Thyroid gland (tissue), 4 donors: ENCODE measurements at regions not wholly inside any gene's neighbourhood (a gene's known extent, or its start where the extent isn't known, plus 50 kb on each side); places are given as distances from the start of the nearest gene placed in this dataset.
"Not testable (repeated sequence)": the region's sequence is repeated elsewhere in the genome, so short reads cannot be mapped to it uniquely, and the experiment has no call there.

ENCODE experiments used
- DNase-seq, 2 donors: peaks; one replicate each; pipeline ENCODE4 v3.0.0-alpha.2; 2019
- H3K27ac ChIP-seq, 3 donors: fragments of 200-600 bp; sonication (generic); 1 replicate in 2 of 3; 2 replicates in 1 of 3; pipeline ENCODE4 v1.5.1; 2016 to 2019; ENCODE audit warnings: mild to moderate bottlenecking in 1 of 3, moderate library complexity in 1 of 3
- H3K27me3 ChIP-seq: fragments of 200-600 bp; sonication (generic); one replicate; pipeline ENCODE4 v1.5.1; 2019
- H3K36me3 ChIP-seq, 2 donors: fragments of 200-600 bp; sonication (generic); one replicate each; pipeline ENCODE4 v1.5.1; 2016 to 2019
- H3K4me1 ChIP-seq, 2 donors: fragments of 200-600 bp; sonication (generic); one replicate each; pipeline ENCODE4 v1.5.1; 2017 to 2019
- H3K4me3 ChIP-seq, 3 donors: fragments of 200-600 bp; sonication (generic); replicated peaks in 1 of 3; 1 replicate in 2 of 3; 2 replicates in 1 of 3; pipeline ENCODE4 v1.5.1; 2016; ENCODE audit warnings: mild to moderate bottlenecking in 1 of 3
- H3K9me3 ChIP-seq: fragments of 200-600 bp; sonication (generic); one replicate; pipeline ENCODE4 v1.5.1; 2017
- WGBS, 2 donors: methylation state at CpG; one replicate each; pipeline ENCODE4 v1.1.5; 2017; 5-methylcytosine and 5-hydroxymethylcytosine counted together
- intact Hi-C: fragments of 100-400 bp; cut with DNase I; formaldehyde crosslinking; loops from one replicate; pipeline ENCODE4 v1.15.1; 2023

DNA sequence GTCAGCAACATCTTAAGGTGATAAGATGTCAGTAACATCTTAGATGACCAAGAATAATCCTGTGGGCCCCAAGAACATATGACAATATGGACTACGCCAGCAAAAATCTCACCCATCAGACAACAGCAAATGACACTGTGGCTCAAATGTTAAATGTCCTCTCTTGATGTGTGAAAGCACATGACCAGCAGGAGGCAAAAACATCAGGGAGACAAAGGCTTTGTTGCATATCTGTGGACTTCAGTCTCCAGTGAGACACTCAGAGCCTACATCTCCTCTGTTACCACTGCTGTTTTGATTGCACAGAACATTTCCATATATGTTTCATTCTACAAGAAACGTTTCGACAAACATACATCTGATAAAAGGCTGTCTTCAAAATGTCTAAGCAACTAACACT is 103.5 kb downstream of the POTEG start:
- intact Hi-C loops, H3K9me3 ChIP-seq, DNase-seq, H3K27ac ChIP-seq, H3K36me3 ChIP-seq, H3K27me3 ChIP-seq, H3K4me3 ChIP-seq, H3K4me1 ChIP-seq: not testable (repeated sequence)
- WGBS, 2 donors: no CpG with 5 or more reads among the region's 3 CpGs

DNA sequence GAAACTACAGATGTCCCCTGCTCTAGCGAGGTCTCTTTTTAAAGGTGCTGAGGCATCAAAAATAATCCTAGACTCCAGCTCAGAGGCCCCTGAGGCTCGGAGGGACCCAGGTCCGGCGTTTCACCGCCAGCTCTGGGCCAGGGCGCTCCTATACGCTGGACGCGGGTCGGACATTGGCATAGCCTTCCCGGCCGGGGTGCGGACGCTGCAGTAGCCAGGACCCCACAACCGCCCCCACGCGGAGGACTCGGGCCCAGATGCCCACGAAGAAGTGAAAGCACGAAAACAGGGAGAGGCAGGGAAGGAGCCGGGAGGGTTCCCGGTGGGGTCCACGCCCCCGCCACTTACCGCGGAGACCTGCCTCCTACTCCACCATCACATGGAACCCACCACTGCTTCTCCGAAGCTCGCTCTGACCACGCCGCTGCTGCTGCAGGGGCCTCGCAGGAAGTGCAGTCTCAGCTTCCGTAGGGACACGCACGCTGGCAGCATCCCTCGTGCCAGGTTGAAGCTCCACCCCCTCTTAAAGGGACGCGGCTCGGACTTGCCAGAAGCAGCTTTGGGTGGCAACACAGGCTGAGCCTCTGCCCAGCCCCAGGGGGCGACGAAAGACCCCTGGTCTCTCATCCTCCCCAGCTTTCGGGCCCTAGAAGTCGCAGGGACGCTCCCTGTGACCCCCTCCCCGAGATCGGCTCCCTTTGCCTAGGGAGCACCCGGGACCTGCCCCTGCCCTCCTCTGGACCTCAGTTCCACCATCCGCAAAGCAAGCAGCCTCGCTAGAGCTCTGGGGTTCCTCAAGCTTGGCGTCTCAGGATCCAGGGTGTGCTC is 96.7 kb downstream of the POTEG start:
- DNase-seq, H3K36me3 ChIP-seq, H3K27ac ChIP-seq, intact Hi-C loops, H3K4me3 ChIP-seq, H3K4me1 ChIP-seq, H3K9me3 ChIP-seq, H3K27me3 ChIP-seq: not testable (repeated sequence)
- no CpG with 5 or more reads among the region's 49 CpGs for WGBS, 2 donors

DNA sequence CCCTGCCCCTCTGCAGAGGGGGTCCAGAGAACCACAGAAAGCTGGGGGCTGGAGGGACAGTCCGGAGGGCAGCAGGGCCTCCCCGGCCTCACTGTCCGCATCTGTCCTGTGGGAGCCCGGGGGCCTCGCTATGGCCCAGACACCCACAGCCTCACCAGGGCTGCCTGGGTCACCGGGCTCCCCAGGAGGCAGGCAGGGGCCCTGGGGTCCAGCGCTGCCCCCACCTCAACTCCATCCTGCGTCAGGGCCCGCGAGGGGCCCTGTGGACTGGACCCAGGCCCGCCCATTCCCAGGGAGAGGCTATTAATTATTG is 96.1 kb downstream of the POTEG start:
- not testable (repeated sequence) for H3K36me3 ChIP-seq

DNA sequence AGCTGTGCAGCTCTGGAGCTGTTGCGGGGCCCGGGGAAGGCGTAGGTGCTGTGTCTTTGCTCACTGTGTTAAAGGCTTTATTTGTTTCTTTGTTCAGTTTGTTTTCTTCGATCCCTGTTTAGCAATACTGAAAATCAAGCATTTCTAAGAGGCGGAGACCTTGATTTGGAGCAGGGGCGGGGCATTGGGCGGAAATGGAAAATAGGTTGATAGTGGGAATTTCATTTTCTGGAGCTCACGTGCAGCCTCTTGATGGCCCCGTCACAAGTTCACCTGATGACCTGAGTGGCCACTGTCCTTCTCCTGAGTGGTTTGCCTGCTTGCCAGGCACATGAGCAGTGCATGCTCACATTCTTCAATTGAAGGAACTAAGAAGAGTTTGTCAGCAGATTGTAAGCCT is 93.2 kb downstream of the POTEG start:
- 74 to 79% methylated on average over 9 of the region's 9 CpGs for WGBS, 2 donors
- H3K27me3 ChIP-seq, DNase-seq, H3K36me3 ChIP-seq, intact Hi-C loops, H3K9me3 ChIP-seq, H3K4me1 ChIP-seq, H3K27ac ChIP-seq, H3K4me3 ChIP-seq: not testable (repeated sequence)

More for the DNA sequence above, 96.1 kb downstream of the POTEG start:
- H3K9me3 ChIP-seq, H3K27me3 ChIP-seq, DNase-seq, intact Hi-C loops, H3K27ac ChIP-seq, H3K4me3 ChIP-seq, H3K4me1 ChIP-seq: not testable (repeated sequence)
- WGBS, 2 donors: no CpG with 5 or more reads among the region's 11 CpGs

DNA sequence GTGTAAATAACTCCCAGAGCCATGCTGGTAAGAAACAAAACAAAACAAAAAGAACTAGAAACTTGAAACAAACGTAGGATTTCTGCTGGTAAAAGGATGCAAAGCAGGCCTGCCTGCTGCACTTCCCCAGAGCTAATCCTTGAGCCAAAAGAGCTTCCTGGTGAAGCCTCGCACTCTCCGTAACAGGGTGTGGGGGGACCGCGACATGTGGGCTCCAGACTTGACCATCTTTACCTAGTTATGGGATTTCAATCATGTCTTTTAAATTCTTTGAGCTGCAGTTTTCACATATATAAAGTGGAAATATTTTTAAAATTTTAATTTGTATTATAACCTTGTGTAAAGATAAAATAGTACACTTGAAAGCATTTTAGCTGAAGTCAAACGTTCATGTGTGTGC is 92.5 kb downstream of the POTEG start:
- H3K36me3 ChIP-seq, H3K27me3 ChIP-seq, H3K9me3 ChIP-seq, DNase-seq, H3K4me1 ChIP-seq, H3K27ac ChIP-seq, H3K4me3 ChIP-seq, intact Hi-C loops: not testable (repeated sequence)
- 73 to 91% methylated on average over 3 to 4 of the region's 6 CpGs for WGBS, 2 donors

DNA sequence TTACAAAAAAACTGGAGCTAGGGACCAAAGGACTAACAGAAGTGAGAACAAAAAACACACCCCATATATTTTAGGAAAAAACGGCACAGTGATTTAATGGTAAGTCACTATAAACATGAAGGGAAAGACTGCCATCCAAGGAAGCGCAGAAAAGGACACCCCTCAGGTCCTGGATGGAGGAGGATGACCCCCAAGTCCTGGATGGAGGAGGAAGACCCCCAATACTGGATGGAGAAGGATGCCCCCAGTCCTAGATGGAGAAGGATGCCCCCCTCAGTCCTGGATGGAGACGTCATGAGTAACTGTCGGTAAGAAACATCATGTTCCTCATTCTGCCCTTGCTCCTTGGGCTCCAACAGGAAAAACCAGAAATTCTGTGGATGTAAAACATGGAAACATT is 89.9 kb downstream of the POTEG start:
- H3K4me3 ChIP-seq, H3K27me3 ChIP-seq, H3K36me3 ChIP-seq, H3K9me3 ChIP-seq, H3K27ac ChIP-seq, H3K4me1 ChIP-seq, intact Hi-C loops, DNase-seq: not testable (repeated sequence)
- 56 to 72% methylated on average over 4 of the region's 4 CpGs for WGBS, 2 donors

DNA sequence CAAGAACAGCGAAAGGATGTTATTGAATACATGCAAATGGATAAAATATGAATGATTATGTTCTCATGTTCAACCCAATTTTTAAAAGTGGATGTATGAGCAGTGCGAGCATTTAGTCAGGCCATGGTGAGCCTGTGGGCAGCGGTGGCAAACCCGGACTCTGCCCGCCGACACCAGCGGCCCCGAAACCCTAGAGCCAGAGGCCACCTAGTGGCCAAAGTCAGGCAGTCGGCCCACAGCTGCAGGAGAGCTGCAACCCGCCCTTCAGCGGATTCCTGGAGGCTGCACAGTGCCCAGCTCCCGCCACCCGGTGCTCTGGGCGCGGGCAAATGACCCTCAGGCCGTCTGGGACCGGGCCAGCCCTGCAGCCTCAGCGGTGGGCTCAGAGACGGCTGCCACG is 89.5 kb downstream of the POTEG start:
- H3K4me1 ChIP-seq, H3K27me3 ChIP-seq, H3K36me3 ChIP-seq, intact Hi-C loops, H3K27ac ChIP-seq, DNase-seq, H3K4me3 ChIP-seq, H3K9me3 ChIP-seq: not testable (repeated sequence)
- 52 to 65% methylated on average over 4 to 5 of the region's 20 CpGs for WGBS, 2 donors

DNA sequence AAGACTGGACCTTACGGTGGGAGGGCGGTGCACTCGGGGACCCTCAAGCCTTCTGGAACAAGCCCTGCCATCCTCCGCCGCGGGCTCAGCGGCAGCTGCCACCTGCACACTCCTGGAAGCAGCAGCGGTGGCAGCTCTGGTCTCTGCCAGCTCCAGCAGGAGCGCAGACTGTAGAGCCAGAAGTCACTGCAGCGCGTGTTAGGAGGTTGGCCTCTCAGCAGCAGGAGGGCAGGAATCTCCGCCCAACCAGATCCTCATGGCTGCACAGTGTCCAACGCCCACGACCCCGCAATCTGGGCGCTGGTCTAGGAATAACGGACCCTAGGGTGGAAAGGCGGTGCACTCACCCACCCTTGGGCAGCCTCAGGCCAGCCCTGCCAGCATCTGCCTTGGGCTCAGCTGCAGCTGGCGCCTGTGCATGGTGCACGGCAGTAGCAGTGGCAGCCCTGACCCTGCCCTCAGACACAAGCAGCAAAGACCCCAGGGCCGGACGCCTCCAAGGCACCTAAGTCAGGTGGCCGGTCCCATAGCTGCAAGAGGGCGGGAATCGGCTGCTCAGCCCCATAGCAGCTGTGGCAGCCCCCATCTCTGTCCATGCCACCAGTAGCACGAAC is 88.7 kb downstream of the POTEG start:
- WGBS, 2 donors: 55 to 80% methylated on average over 7 to 9 of the region's 26 CpGs
- DNase-seq, H3K9me3 ChIP-seq, H3K4me1 ChIP-seq, H3K27ac ChIP-seq, H3K4me3 ChIP-seq, intact Hi-C loops, H3K36me3 ChIP-seq, H3K27me3 ChIP-seq: not testable (repeated sequence)

DNA sequence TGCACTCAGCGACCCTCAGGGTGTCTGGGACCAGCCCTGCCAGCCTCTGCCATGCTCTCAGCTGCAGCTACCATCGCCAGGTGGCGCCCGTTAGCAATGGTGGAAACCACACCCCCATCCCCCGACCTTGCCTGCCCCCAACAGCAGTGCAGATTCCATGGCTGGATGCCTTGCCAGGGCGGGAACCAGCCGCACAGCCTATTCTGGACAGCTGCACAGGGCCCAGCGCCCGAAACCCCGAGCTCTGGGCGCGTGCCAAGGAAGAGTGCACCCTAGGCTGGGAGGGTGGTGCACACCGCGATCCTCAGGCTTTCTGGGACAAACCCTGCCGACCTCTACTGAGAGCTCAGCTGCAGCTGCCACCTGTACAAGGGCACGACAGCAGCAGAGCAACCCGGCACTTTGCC is 88.1 kb downstream of the POTEG start:
- H3K4me3 ChIP-seq, intact Hi-C loops, H3K4me1 ChIP-seq, H3K27ac ChIP-seq, DNase-seq, H3K36me3 ChIP-seq, H3K9me3 ChIP-seq, H3K27me3 ChIP-seq: not testable (repeated sequence)
- 40 to 70% methylated on average over 2 to 5 of the region's 17 CpGs for WGBS, 2 donors

DNA sequence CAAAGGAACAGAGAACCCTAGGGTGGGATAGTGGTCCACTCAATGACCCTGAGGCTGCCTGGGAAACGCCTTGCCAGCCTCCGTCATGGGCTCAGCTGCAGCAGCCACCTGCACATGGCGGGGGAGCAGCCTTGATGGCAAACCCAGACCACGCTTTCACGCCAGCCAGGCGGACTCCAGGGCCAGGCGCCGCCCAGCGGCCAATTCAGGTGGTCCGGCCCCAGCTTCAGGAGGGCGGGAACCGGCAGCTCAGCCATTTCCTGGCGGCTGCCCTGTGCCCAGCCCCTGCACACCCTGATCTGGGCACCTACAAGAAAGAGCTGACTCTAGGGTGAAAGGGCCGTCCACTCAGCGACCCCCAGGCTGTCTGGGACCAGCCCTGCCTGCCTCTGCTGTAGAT is 87.5 kb downstream of the POTEG start:
- not testable (repeated sequence) for H3K27ac ChIP-seq

DNA sequence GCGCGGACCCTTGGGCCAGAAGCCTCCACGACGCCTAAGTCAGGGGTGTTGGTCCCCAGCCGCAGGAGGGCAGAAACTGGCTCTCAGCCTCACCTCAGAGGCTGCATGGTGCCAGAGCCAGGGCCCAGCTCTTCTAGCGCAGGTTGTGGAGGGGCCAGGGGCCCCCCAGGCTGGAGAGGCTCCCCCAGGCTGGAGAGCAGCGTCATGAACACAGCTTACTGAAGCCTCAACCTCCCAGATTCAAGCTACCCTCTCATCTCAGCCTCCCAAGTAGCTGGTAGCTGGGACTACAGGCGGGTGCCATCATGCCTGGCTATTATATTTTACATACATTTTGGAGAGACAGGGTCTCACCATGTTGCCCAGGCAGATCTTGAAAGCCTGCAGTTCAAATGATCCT is 87.0 kb downstream of the POTEG start:
- intact Hi-C loops, H3K4me1 ChIP-seq, H3K9me3 ChIP-seq, H3K36me3 ChIP-seq, H3K27ac ChIP-seq, H3K27me3 ChIP-seq, H3K4me3 ChIP-seq, DNase-seq: not testable (repeated sequence)
- no CpG with 5 or more reads among the region's 8 CpGs for WGBS, 2 donors

More for the DNA sequence above, 87.5 kb downstream of the POTEG start:
- H3K9me3 ChIP-seq, H3K36me3 ChIP-seq, intact Hi-C loops, H3K27me3 ChIP-seq, H3K4me3 ChIP-seq, H3K4me1 ChIP-seq, DNase-seq: not testable (repeated sequence)
- whole genome bisulfite sequencing, 2 donors: no CpG with 5 or more reads among the region's 15 CpGs
